B cell (primary cell): ENCODE measurements at regions not wholly inside any gene's neighbourhood (a gene's known extent, or its start where the extent isn't known, plus 50 kb on each side); places are given as distances from the start of the nearest gene placed in this dataset.

Experiments
- ATAC-seq: fragments of 200-7000 bp; cut with Tn5 transposase; one replicate; pipeline ENCODE4 v1.10.0; 2021; ENCODE audit warnings: low read depth, mild to moderate bottlenecking, moderate number of reproducible peaks, moderate library complexity
- CTCF ChIA-PET: fragments of 350-600 bp; sonication (Branson Sonifier 250); formaldehyde crosslinking; loops from one replicate; lab custom pipeline; 2021; ENCODE audit warnings: antibody characterized with exemption, inconsistent platforms; lab: Charles Lee
- POLR2A ChIA-PET: fragments of 350-600 bp; sonication (Branson Sonifier 250); formaldehyde crosslinking; loops from one replicate; lab custom pipeline; 2021; ENCODE audit warnings: antibody characterized with exemption; lab: Charles Lee
- DNase-seq: peaks from one replicate; pipeline ENCODE4 v3.0.0; 2013
- H2AFZ ChIP-seq: 2 replicates; pipeline ENCODE4 v1.6.1; 2012; ENCODE audit warnings: mild to moderate bottlenecking, low read depth, low read length; ENCODE audit not compliant: insufficient read depth, poor library complexity, severe bottlenecking
- H3K27ac ChIP-seq, 2 donors: 1 replicate in 1 of 2; 2 replicates in 1 of 2; pipeline ENCODE4 v1.5.1; 2012 to 2013; ENCODE audit warnings: low read length in 2 of 2, mild to moderate bottlenecking in 2 of 2, moderate library complexity in 1 of 2
- H3K27me3 ChIP-seq, 4 experiments: fragments of 200-600 bp in 1 of 4; sonication (generic) in 1 of 4; replicated peaks in 1 of 4; 1 replicate in 2 of 4; 2 replicates in 2 of 4; pipeline versions ENCODE4 v1.6.1 to v1.7.0; 2013 to 2016; ENCODE audit warnings: low read length in 3 of 4, mild to moderate bottlenecking in 2 of 4, mixed read lengths in 1 of 4, moderate library complexity in 1 of 4; ENCODE audit not compliant: insufficient read depth in 4 of 4, control insufficient read depth in 3 of 4; ENCODE audit errors: control extremely low read depth in 1 of 4
- H3K36me3 ChIP-seq, 2 experiments: replicated peaks in 1 of 2; 1 replicate in 1 of 2; 2 replicates in 1 of 2; pipeline versions ENCODE4 v1.6.1 to v1.7.1; 2013; ENCODE audit warnings: low read length in 1 of 2; ENCODE audit not compliant: insufficient read depth in 2 of 2, control insufficient read depth in 1 of 2; ENCODE audit errors: control extremely low read depth in 1 of 2, extremely low read depth in 1 of 2
- H3K4me1 ChIP-seq, 2 donors: fragments of 200-600 bp in 1 of 2; sonication (generic) in 1 of 2; 1 replicate in 1 of 2; 2 replicates in 1 of 2; pipeline versions ENCODE4 v1.5.1 to v1.6.1; 2013 to 2017; ENCODE audit warnings: low read length in 2 of 2; ENCODE audit not compliant: control insufficient read depth in 2 of 2, insufficient read depth in 2 of 2
- H3K4me2 ChIP-seq: replicated peaks from 2 replicates; pipeline ENCODE3; 2012; ENCODE audit warnings: mild to moderate bottlenecking, low read depth, low read length; ENCODE audit not compliant: poor library complexity, severe bottlenecking
- H3K4me3 ChIP-seq, 5 experiments: fragments of 200-600 bp in 1 of 5; sonication (generic) in 1 of 5; 1 replicate in 3 of 5; 2 replicates in 2 of 5; pipeline versions ENCODE4 v1.5.1 to v1.7.0; 2011 to 2016; ENCODE audit warnings: low read length in 4 of 5, mild to moderate bottlenecking in 4 of 5, low read depth in 2 of 5, control low read depth in 1 of 5, moderate library complexity in 1 of 5; ENCODE audit not compliant: insufficient read depth in 1 of 5; ENCODE audit errors: control extremely low read depth in 1 of 5, extremely low read depth in 1 of 5
- H3K79me2 ChIP-seq: fragments of 200-600 bp; sonication (generic); one replicate; pipeline ENCODE4 v1.6.0; 2016; ENCODE audit warnings: low read length; ENCODE audit not compliant: control insufficient read depth, insufficient read depth
- H3K9ac ChIP-seq: fragments of 200-600 bp; sonication (generic); 2 replicates; pipeline ENCODE4 v1.6.1; 2017; ENCODE audit warnings: mild to moderate bottlenecking, low read length, moderate library complexity
- H3K9me3 ChIP-seq, 3 donors: one replicate each; pipeline versions ENCODE4 v1.6.1 to v1.7.1; 2013; ENCODE audit warnings: low read length in 2 of 3; ENCODE audit not compliant: control insufficient read depth in 2 of 3, insufficient read depth in 1 of 3; ENCODE audit errors: control extremely low read depth in 1 of 3
- H4K20me1 ChIP-seq: 2 replicates; pipeline ENCODE4 v1.6.0; 2012; ENCODE audit warnings: mild to moderate bottlenecking, low read length; ENCODE audit not compliant: insufficient read depth, control insufficient read depth, poor library complexity, severe bottlenecking
- H3K27ac Mint-ChIP-seq: one replicate; pipeline ENCODE4 v1.8.0; 2021; ENCODE audit warnings: mixed read lengths
- H3K27me3 Mint-ChIP-seq: one replicate; pipeline ENCODE4 v1.8.0; 2021; ENCODE audit warnings: mixed read lengths
- H3K4me1 Mint-ChIP-seq: one replicate; pipeline ENCODE4 v1.8.0; 2021; ENCODE audit warnings: mixed read lengths
- H3K4me3 Mint-ChIP-seq: one replicate; pipeline ENCODE4 v1.8.0; 2021; ENCODE audit warnings: mixed read lengths
- H3K9me3 Mint-ChIP-seq: one replicate; pipeline ENCODE4 v1.8.0; 2022; ENCODE audit warnings: mixed read lengths; ENCODE audit not compliant: insufficient read depth
- EZH2 ChIP-seq: IDR thresholded peaks from 2 replicates; pipeline ENCODE4 v1.6.1; 2012; ENCODE audit warnings: borderline replicate concordance, low read depth, mild to moderate bottlenecking, moderate library complexity, low read length; ENCODE audit not compliant: insufficient read depth, poor library complexity, severe bottlenecking
- WGBS: methylation state at CpG from one replicate; pipeline ENCODE4 v1.1.5; 2013; ENCODE audit warnings: missing lambda C conversion rate; ENCODE audit not compliant: insufficient coverage; 5-methylcytosine and 5-hydroxymethylcytosine counted together
- intact Hi-C: fragments of 100-400 bp; cut with micrococcal nuclease; formaldehyde crosslinking; loops from one replicate; pipeline ENCODE4 v1.10.0; 2022
- TF ChIP-seq, protein P1 (sequence below): fragments of 200-600 bp; IDR thresholded peaks from one replicate; pipeline ENCODE4 v1.8.0; 2022; ENCODE audit warnings: antibody characterized with exemption, mild to moderate bottlenecking

DNA sequence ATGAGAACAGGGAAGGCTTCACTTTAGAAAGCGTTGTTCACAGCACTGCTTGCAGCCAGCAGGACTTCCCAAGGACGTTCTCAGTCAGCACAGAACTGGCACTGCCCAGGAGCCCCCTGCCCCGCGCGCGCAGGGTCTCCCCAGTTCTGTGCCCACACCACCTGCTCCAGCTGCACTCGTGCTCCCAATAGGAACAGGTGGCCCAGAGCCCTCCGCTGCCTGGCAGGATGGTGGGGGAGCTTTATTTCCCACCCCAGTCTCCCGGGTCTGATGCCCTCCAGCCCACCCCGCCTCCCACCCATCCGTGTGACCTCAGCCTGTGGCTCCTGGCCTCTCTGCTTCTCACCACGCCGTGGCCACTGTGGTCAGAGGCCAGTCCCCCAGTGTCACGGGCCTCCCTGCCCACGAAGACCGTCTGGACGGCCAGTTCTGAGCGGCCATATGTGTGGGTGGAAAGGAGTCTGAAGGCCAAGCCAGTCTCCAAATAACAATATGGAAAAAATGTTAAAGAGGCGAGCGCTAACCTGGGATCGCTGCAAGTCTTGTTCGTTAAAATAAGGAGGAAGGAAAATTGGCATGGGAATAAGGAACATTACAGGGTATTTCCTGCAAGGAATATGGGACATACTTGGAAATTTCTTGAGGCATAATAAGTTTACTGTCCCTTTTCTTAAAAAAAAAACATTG, 54.6 kb upstream of the PCSK6 start:
- 86% methylated on average over 21 of the region's 22 CpGs for WGBS
- peaks cover 3% of the 10 kb centered on the region for H3K9me3 Mint-ChIP-seq
- H3K4me1 Mint-ChIP-seq, result no peaks in the 10 kb centered on the region
- Histone ChIP-seq H4K20me1 (no peaks in the 10 kb centered on the region), H3K27me3 (peaks cover 0 to 12% (median 0%) of the 10 kb centered on the region in 4 experiments), H2AFZ (no peak overlapping the region), H3K4me2 (no peak overlapping the region), H3K36me3 (no peaks in the 10 kb centered on the region), H3K4me3 (no peak overlapping the region), H3K4me1 (no peaks in the 10 kb centered on the region), H3K27ac (no peak overlapping the region), H3K9me3 (peaks cover 0 to 4% (median 0%) of the 10 kb centered on the region in 3 donors), H3K79me2 (no peaks in the 10 kb centered on the region), H3K9ac (no peak overlapping the region)
- DNase-seq (no peak), ATAC-seq (no peak)
- no peak overlapping the region for H3K27ac Mint-ChIP-seq
- TF ChIP-seq EZH2, result no peak
- TF ChIP-seq, protein P1, sequence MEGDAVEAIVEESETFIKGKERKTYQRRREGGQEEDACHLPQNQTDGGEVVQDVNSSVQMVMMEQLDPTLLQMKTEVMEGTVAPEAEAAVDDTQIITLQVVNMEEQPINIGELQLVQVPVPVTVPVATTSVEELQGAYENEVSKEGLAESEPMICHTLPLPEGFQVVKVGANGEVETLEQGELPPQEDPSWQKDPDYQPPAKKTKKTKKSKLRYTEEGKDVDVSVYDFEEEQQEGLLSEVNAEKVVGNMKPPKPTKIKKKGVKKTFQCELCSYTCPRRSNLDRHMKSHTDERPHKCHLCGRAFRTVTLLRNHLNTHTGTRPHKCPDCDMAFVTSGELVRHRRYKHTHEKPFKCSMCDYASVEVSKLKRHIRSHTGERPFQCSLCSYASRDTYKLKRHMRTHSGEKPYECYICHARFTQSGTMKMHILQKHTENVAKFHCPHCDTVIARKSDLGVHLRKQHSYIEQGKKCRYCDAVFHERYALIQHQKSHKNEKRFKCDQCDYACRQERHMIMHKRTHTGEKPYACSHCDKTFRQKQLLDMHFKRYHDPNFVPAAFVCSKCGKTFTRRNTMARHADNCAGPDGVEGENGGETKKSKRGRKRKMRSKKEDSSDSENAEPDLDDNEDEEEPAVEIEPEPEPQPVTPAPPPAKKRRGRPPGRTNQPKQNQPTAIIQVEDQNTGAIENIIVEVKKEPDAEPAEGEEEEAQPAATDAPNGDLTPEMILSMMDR, result no peak
- peaks cover 35% of the 10 kb centered on the region for H3K27me3 Mint-ChIP-seq
- CTCF ChIA-PET, result no interaction called here
- intact Hi-C loops, result no loop called here
- POLR2A ChIA-PET, result no interaction called here
- H3K4me3 Mint-ChIP-seq, result no peak overlapping the region

DNA sequence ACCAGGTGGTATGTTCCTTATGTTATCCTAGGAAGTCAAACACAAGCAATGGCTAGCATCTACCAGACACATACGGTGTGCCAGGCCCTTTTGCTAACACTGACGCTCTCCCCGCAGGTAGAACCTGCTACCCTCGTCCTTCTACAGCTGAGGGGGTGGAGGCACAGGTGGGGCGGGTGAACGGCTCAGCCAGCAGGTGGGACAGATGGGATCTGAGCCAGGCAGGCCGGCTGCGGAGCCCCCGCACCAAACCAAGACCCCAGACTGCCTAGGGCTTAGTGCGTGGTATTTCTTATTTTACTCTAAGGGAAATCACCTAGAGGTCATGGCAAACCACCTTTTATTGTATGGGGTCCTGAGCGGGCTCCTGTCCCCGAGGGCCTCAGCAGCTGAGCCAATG, 53.9 kb upstream of the PCSK6 start:
- Histone ChIP-seq H3K4me2 (no peak overlapping the region), H3K9me3 (peaks cover 0 to 8% (median 0%) of the 10 kb centered on the region in 3 donors), H4K20me1 (no peaks in the 10 kb centered on the region), H3K27ac (no peak overlapping the region), H3K27me3 (peaks cover 0 to 12% (median 0%) of the 10 kb centered on the region in 4 experiments), H3K36me3 (no peaks in the 10 kb centered on the region), H3K9ac (no peak overlapping the region), H2AFZ (no peak overlapping the region), H3K4me1 (no peaks in the 10 kb centered on the region), H3K4me3 (no peak overlapping the region), H3K79me2 (no peaks in the 10 kb centered on the region)
- Mint-ChIP-seq H3K27me3 (peaks cover 34% of the 10 kb centered on the region), H3K27ac (no peak overlapping the region), H3K9me3 (peaks cover 3% of the 10 kb centered on the region), H3K4me3 (no peak overlapping the region), H3K4me1 (no peaks in the 10 kb centered on the region)
- POLR2A ChIA-PET, result no interaction called here
- 85% methylated on average over 9 of the region's 12 CpGs for WGBS
- intact Hi-C loops, result no loop called here
- CTCF ChIA-PET, result no interaction called here
- ATAC-seq (no peak), DNase-seq (no peak)
- TF ChIP-seq, protein P1, result no peak
- no peak for TF ChIP-seq EZH2
